ENCODE measurements at regions not wholly inside any gene's neighbourhood (a gene's known extent, or its start where the extent isn't known, plus 50 kb on each side); places are given as distances from the start of the nearest gene placed in this dataset.
A peak's percentile ranks its signal among the peaks of the same experiment; 100 is the strongest.

DNA sequence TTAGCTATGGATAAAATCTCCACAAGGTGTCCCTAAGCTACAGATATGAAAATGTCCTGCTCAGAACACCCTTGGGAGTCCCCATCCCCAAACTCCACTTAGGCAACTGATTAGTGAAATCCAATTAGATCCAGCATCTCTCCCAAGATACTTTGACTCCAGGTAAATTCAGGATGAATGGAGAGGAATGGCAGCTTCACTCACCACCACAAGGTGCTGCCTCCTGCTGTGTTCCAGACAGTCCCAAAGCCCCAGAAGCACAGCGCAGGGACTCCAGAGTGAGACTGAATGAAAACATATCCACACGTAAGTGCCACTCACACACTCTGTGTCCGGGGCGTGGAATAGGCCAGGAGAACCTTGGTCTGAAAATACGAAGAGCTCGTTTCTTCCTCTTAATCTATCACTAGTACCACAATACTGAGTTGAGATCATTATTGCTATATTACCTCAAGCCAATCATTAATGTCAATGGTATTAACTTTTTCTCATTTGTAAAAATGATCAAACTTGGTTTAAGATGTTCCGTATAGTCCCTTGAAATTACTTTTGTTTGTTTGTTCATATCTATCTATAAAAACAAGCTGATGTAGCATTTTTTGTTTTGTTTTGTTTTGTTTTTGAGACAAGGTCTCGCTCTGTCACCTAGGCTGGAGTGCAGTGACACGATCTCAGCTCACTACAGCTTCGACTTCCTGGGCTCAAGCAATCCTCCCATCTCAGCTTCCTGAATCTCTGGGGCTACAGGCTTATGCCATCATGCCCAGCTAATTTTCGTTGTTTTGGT lies 70.0 kb upstream of the BICD1 start:
- ATAC-seq (no peak), DNase-seq (ENCODE audit: low spot score in 2 of 2) (no peak)
- H3K36me3 Mint-ChIP-seq, result peaks cover 0 to under 1% of the 10 kb centered on the region in 2 donors
- H3K9me3 Mint-ChIP-seq, result no peaks in the 10 kb centered on the region
- H3K27ac Mint-ChIP-seq, result no peak overlapping the region

DNA sequence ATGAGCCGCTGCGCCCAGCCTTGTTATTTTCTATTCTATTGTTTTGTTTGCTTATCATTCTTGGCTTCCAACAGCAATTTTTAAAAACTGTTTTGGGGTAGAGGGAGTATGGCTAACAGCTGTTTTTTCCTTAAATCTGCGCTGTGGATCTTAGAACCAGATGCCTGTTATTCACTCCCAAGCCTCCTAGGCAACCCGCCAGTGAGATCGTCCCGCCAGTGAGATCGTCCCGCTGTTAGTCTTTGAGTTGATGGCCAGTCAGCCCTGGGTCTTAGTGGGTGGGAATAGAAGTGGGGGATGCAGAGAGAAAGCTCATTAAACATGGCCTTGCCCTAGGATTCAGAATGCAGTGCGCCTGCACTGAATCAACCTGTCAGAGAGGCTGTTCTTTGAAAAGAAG lies 67.3 kb upstream of the BICD1 start:
- no peak for ATAC-seq
- H3K36me3 Mint-ChIP-seq, result peaks cover 11 to 18% of the 10 kb centered on the region in 2 donors

DNA sequence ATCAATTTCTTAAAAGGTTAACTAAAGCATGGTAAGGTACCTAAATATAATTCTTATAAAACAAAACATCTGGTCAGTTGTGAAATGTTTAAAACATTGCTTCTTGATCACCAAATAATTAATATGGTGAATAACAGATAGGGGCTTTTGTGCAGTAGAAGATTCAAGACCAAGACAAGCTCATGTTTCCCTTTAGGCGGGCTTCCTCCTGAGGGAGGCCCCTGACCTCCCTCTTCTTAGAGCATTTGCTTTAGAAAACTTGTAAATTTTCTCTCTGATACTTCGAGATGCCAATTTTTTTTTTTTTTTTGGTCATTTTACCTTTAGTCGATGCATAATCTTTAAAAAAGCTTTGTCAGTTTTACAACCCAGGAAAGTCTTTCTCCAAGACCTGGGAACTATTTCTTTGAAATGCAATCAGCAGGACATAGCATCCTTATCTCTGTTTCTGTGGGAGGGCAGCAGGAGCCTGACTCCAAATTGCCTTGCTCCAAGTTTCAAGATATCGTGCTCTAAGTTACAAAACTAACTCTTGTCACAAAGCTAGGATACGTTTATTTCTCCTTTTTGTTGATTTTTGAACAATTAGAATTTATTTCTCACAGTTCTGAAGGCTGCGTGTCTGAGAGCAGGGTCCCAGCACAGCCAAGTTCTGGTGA lies 66.6 kb upstream of the BICD1 start:
- peaks cover 12% of the 10 kb centered on the region in 2 donors for H3K9me3 Mint-ChIP-seq
- ATAC-seq (no peak), DNase-seq (ENCODE audit: low spot score in 2 of 2) (no peak)
- H3K36me3 Mint-ChIP-seq, result peaks cover 13 to 19% of the 10 kb centered on the region in 2 donors
- no peak overlapping the region for H3K27ac Mint-ChIP-seq

More for the DNA sequence above, 67.3 kb upstream of the BICD1 start:
- Mint-ChIP-seq H3K9me3 (peaks cover 9 to 10% of the 10 kb centered on the region in 2 donors), H3K27ac (peak overlapping the region in 1 of 2 donors; percentile 41)
- no peak for DNase-seq (ENCODE audit: low spot score in 2 of 2)

DNA sequence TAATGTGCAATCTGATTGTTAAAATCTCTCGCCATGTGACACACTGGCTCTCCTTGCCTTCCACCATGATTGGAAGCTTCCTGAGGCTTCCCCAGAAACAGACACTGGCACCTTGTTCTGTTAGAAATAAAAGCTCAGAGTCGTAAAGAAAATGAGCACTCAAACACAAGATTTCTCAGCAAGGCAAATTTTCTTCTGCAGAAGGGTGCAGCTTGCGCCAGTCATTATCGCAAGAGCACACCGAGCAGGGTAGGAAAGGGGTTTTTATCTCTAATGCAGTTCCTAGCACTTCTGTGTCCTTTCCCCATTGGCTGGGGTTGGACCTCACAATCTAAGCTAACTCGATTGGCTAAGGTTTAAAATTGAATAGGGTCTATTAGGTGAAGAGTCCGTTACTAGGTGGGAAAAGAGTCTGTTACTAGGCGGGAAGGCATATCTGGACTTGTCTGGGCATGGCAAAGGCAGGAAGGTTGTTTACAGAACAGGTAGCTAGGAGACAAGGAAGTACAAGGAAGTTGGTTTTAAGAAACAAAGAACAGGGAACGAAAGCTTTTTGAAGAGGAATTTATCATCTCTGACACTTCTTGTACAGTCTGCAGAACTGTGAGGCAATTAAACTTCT lies 62.6 kb upstream of the BICD1 start:
- no peak for DNase-seq (ENCODE audit: low spot score in 2 of 2)
- no peak for ATAC-seq
- peaks cover 18 to 19% of the 10 kb centered on the region in 2 donors for H3K9me3 Mint-ChIP-seq
- H3K27ac Mint-ChIP-seq, result peak overlapping the region in 1 of 2 donors; percentile 14
- peaks cover 20 to 27% of the 10 kb centered on the region in 2 donors for H3K36me3 Mint-ChIP-seq

DNA sequence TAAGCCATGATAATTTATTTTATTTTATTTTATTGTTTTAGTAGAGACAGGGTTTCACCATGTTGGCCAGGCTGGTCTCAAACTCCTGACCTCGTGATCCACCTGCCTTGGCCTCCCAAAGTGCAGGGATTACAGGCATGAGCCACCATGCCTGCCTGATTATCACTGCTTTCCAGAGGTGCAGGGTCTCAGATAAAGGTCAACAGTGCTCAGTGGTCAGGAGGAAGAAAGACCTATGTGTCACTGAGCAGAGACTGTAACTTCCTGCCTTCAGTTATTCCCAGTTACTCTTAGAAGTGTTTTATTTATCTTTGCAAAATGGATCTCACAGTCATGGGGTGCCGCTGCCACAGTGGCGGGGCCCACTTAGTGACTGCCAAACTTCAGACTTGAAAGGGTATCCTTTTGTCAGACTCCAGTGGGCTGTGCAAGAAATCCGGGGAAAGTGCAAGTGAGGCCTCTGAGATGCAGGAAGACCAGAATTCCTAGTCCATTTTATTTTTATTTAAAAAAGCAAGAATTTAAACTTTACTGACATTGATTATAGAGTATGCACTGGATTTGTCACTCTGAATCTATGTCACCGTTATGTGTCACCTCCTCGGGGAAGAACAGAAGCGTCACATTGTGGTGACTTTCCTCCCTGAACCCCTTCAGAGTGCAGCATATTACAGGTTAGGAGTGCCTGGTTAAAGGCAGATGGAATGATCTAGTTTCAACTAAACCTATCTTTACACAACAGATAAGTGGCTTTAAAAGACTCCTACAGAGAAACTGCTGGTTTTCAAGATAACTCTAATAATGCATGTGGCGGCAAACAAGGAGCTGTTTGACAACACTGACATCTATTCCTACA lies 59.1 kb upstream of the BICD1 start:
- no peak for DNase-seq (ENCODE audit: low spot score in 2 of 2)
- peak overlapping the region; percentile 53 to 87 for H3K27ac Mint-ChIP-seq
- peaks cover 20 to 21% of the 10 kb centered on the region in 2 donors for H3K36me3 Mint-ChIP-seq
- ATAC-seq, result peak in 1 of 2 donors; percentile 85
- H3K9me3 Mint-ChIP-seq, result peaks cover 18 to 19% of the 10 kb centered on the region in 2 donors

DNA sequence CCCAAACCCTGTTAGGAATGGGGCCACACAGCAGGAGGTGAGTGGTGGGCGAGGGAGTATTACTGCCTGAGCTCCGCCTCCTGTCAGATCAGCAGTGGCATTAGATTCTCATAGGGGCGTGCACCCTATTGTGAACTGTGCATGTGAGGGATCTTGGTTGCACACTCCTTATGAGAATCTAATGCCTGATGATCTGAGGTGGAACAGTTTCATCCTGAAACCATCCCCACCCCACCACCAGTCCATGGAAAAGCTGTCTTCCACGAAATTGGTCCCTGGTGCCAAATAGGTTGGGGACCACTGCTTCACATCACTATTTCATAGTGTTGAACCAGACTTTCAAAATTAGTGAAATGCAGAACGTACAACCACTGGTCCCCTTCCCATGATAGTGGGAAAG lies 57.9 kb upstream of the BICD1 start:
- peaks cover 14 to 15% of the 10 kb centered on the region in 2 donors for H3K36me3 Mint-ChIP-seq
- DNase-seq (ENCODE audit: low spot score in 2 of 2), result no peak
- no peak overlapping the region for H3K27ac Mint-ChIP-seq
- H3K9me3 Mint-ChIP-seq, result peaks cover 14 to 15% of the 10 kb centered on the region in 2 donors
- no peak for ATAC-seq

DNA sequence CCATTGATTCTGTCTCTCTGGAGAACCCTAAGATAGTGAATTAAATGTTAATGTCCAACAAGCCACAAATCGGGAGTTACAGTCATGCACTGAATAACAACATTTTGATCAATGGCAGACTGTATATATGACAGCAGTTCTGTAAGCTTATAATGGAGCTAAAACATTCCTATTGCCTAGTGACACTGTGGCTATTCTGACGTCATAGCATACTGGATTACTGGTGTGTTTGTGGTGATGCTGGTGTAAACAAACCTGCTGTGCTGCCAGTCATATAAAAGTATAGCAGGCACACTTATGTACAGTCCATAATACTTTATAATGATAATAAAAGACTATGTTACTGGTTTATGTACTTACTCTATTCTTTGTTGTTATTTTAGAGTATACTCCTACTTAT lies 56.7 kb upstream of the BICD1 start:
- H3K9me3 Mint-ChIP-seq, result peaks cover 9 to 14% of the 10 kb centered on the region in 2 donors
- no peak overlapping the region for H3K27ac Mint-ChIP-seq
- ATAC-seq, result no peak
- peaks cover 7 to 14% of the 10 kb centered on the region in 2 donors for H3K36me3 Mint-ChIP-seq
- DNase-seq (ENCODE audit: low spot score in 2 of 2), result no peak

DNA sequence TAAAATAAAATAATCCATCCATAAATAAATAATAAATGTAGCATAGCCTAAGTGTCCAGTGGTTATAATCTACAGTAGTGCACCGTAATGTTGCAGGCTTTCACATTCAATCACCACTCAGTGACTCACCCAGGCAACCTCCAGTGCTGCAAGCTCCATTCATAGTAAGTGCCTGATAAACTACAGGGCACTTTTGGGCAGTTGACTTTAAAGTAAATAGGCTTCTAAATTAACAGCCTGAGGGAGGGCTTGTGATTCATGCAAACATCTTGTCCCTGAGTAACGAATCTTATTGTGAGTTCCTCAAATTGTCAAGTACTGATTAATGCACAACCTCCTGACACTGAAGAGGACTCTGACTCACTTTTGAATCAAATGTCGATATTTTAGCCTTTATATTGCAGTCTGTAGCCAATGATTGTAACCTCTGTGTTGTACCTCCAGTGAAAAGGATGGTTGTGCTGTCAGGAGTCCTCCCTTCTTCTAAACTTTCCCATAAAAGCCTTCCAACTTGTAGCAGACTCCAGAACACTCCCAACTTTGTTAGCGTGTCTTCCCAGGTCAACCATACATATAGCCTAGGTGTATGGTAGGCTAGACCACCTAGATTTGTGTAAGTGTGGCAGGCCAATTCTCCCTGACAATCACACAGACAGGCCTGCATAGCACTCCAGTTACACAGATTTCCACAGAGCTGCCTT lies 55.0 kb upstream of the BICD1 start:
- ATAC-seq, result peak; percentile 50 to 69
- H3K27ac Mint-ChIP-seq, result no peak overlapping the region
- H3K36me3 Mint-ChIP-seq, result peaks cover 5 to 10% of the 10 kb centered on the region in 2 donors
- DNase-seq (ENCODE audit: low spot score in 2 of 2), result no peak
- H3K9me3 Mint-ChIP-seq, result peaks cover 3 to 10% of the 10 kb centered on the region in 2 donors

DNA sequence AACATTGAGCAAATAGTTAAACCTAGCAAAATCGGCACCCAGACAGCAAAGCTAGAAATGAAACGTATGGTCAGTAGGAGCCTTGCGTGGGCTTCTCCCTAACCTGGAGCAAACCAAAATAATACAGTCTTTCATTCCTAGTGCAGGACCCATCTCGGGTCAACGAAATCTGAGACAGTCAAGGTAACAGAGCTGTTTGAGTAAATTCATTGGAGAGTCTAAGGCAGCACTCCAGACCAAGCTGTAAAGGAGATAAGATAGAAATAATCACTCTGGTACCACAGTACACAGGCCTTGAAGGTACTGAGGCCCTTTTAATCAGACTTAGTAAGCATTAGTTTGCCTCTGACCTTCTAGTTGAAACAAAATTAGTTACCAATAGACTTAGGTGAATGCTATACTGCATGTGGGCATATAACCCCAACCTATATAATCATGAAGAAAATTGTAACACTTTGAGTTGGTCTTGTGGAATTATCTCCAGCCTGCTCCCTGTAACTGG lies 54.4 kb upstream of the BICD1 start:
- Mint-ChIP-seq H3K9me3 (peaks cover 3 to 10% of the 10 kb centered on the region in 2 donors), H3K27ac (no peak overlapping the region), H3K36me3 (peaks cover 5 to 10% of the 10 kb centered on the region in 2 donors)
- DNase-seq (ENCODE audit: low spot score in 2 of 2) (no peak), ATAC-seq (no peak)

DNA sequence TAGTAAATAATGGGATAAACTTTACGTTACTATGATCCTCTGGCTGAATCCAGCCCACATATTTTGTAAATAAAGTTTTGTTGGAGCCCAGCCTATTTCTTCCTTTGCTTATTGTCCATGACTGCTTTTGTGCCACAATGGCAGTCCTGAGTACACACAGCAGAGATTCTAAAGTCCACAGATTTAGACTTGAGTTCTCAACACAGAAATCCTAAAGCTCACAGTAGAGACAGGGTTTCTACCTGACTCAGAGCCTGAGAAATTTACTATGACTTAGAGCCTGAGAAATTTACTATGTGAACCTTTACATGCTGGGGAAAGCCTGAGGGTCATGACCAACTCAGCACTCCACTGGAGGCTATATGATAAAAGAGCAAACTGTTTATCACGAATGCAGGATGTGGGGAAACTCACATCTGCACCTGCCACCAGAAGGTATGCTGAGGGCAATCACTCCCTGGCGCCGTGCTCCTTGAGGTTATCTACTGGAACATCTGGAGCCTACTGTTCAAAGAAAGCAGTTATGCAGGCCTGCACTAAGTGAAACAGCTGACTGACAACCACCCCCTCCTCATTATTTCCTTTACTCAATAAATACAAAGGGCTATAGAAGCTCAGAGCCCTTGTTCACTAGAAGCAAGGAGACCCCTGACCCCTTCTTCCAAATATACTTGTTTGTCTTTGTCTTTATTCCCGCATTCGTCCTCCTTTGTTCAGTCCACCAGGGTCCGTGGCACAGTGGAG lies 52.6 kb upstream of the BICD1 start:
- Mint-ChIP-seq H3K36me3 (peaks cover 5 to 10% of the 10 kb centered on the region in 2 donors), H3K9me3 (peaks cover 3 to 10% of the 10 kb centered on the region in 2 donors), H3K27ac (peak overlapping the region in 1 of 2 donors; percentile 57)
- ATAC-seq (peak; percentile 64 to 84), DNase-seq (ENCODE audit: low spot score in 2 of 2) (no peak)
